Fibroblast of peridontal ligament (primary cell): ENCODE measurements at regions not wholly inside any gene's neighbourhood (a gene's known extent, or its start where the extent isn't known, plus 50 kb on each side); places are given as distances from the start of the nearest gene placed in this dataset.

Source experiments
- DNase-seq: peaks from one replicate; pipeline ENCODE4 v3.0.0-alpha.2; 2010; ENCODE audit errors: extremely low read depth

DNA sequence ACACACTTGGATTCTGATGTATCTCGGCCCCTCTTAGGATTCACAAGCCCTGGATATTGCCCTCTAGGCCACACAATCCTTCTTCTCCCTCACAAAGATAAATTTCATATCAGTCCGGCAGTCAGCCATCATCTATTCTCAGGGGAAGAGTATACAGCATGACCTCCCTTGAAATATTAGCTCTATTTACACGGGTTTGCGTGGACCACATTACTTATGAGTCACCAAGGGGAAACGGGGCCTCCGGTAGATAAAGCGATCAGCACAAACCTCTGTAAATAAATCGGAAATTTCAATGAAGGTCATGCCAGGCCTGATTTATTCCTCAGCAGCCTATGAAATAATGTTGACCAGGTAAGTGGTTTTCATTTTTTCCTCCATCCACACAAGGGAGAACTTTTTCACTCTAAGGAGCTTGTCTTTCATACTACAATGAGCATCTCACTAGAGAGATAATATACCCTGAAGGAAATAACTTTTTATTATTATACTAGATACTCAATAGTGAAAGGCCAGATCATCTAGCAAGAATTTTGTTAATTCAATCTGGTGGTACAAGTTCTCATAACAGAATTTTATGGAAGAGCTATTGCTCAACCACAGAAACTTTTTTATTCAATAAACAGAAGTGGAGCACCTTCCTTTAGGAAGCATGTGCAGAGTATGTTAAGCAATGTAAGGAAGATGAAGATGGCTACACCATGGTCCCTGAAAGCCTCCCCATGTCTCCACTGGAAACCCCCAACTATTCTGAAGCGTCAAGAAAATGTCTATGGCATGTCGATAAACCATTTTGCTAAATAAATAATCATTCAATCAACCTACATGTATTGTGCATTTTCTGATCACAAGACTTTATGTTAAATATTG is 125.2 kb upstream of the PIK3C3 start:
- no peak for DNase-seq

DNA sequence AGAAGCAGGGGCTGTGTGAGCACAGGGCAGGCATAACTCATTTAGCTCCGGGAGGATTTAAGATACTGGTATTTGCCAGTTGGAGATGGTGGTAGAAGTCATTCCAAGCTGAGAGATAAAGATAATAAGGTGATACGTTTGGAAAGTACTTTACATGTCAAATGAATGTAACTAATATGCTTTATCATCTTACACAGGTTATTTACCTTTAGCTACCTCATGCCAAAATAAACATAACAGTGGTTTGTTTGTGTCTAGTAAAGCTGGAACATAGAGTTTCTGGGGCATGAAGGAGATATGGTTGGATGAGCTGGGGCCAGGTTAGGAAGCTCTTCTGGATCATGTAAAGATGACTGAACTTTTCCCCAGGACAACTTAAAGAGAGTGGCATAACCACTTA is 126.9 kb upstream of the PIK3C3 start:
- no peak for DNase-seq

DNA sequence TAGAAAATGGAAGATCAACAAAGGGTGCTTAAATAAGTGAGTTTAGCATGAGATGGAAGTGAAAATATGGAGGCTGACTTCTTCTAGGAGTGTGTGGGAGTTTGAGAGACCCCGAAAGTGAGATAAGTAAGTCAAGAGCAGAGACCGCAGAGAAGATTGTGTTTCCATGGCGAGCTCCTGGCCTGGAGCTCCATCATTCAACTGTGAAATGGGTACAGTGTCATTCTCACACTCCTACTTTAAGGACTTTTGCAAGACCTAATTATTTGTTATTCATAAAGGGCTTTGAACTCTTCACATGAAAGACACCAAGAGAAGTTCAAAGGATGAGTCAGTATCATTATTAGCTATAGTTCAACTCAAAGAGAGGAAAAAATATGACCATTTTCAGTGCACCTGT is 134.2 kb upstream of the PIK3C3 start:
- no peak for DNase-seq

DNA sequence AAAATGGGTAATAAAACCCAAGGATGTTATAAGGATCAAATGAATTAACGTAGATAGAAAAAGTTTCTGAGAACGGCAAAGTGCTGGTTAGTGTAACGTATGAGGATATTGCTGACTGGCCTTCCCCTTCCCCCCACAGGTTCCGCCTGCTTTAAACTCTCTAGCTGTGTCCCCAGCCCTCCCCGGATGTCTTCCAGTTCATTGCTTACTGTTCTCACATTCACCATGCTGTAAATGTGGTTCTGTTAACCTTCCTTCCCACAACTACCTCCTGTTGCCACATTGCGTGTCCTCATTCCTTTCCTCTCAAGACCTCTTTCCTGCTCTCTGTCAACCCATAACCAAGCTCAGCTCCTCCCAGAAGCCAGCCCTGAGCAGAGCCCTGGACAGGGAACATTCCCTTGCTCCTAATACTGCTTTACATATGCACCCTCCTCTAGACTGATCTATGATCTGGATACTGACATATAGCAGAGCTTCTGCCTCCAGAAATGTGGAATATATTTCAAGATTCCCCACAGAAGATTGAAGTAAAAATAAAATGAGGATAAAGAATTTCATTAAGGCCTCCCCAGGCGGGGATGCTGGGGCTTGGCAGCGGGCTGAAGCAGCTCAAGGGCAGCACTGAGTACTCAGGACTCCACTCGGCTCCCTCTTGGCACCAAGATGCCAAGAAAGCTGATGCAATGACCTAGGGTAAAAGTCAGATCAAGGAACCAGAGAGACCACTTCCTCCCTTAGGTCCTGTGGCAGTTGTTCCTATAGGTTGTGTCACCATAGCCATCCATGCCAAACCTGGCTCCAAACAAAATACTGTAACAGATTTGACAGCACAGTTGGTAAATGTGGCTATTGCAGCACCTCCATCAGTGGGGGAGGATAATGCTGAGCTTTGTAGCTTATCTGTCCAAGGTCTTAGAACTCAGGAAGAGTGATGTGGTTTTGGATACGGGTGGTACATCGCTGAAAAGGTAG is 136.4 kb upstream of the PIK3C3 start:
- DNase-seq = no peak

DNA sequence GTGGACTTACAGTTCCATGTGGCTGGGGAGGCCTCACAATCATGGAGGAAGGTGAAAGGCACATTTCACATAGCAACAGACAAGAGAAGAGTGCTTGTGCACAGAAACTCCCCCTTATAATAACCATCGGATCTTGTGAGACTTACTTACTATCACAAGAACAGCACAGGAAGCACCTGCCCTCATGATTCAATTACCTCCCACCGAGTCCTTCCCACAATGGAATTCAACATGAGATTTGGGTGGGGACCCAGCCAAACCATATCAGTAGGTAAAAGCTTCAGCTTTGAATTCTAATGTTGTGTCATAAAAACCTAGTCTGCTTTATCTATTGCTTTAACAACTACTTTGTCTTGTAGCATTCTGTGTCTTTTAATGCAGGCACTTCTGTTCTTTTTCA is 140.4 kb upstream of the PIK3C3 start:
- no peak for DNase-seq

DNA sequence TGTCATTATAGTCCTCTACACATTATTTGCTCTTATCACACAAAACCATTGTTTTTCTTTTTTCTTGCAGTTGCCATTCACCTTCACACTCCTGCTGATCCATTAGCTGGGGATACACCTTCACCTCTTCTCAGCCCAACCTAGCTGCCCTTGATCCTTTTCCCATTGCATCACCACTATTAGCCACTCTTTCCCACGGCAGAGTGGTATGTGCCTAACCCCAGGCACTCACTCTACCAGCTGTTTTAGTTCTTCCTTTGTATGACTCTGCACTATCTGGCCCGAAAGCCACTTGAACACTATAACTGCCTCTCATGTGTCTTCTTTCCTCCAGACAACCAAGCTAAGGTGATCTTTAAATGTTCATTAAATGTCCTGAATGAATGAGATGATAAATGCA is 145.4 kb upstream of the PIK3C3 start:
- no peak for DNase-seq

DNA sequence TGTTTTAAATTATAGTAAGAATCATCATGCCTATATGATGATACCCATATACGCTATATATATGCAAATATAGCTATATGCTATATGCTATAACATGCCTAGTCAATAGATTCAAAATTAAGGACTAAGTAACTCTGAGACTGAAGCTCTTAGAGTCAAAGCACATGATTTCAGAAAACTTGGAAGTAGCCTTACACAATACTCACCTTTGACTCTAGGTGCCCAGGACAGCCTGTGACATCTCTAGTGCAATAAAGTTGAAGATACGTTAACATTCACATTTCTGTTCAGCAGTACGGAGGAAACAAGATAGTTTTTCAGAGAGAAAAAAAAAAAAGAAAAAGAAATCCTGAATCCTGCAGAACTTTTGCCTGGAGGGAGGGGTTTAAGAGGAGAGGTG is 149.7 kb upstream of the PIK3C3 start:
- no peak for DNase-seq

DNA sequence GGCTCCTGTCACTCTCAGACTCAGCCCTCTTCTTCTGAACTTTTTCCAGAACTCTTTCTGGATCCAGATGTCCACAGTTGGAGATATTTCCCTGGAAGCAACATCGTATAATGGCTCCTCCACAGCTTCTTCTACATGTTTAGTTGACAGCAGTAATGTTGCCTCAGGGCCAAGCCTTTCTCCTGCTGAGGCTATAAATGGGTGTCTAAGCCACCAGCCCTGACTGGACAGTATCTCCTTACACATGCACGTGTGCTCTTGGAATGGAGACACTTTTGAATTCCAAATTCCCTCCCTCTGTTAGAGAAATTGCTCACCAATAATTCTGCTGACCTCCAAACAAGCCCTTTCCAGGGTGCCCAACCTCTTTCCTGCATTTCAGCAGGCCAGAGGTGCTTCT is 156.2 kb upstream of the PIK3C3 start:
- no peak for DNase-seq

DNA sequence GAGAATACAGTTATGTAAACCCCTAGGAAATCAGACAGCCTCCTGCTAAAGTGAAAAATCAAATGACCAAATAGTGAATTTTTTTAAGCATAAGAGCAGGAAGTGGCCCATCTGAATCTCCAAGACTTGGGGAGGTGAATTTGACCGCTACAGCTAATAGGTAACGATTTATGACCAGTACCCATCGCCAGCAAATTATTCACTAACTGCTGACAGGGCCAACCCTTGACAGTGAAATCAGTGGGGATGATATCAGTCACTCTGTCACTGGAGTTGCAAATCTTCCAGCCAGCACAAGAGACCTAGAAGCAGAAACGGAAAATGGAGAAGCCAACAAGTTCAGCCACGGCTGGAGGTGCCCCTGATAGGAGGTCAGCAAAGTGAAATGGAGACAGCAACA is 164.3 kb upstream of the PIK3C3 start:
- DNase-seq = no peak

DNA sequence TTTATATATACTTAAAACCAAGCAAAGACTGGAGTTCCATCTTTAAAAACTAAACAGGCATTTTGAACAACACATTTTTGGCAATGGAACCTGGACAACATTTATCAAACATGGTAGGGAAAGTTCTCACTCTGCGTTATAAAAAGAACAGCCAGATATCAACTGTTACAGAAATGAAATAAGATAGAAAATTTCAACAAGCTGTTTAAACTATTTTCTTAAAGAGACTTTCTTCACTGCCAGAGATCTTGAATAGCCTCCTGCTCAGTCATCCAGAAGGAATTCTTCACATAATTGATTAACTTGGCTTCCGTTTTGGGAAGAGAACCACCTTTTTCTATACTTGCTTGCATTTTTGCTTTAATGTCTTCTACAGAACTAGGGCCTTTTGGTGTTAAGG is 166.0 kb upstream of the PIK3C3 start:
- no peak for DNase-seq

DNA sequence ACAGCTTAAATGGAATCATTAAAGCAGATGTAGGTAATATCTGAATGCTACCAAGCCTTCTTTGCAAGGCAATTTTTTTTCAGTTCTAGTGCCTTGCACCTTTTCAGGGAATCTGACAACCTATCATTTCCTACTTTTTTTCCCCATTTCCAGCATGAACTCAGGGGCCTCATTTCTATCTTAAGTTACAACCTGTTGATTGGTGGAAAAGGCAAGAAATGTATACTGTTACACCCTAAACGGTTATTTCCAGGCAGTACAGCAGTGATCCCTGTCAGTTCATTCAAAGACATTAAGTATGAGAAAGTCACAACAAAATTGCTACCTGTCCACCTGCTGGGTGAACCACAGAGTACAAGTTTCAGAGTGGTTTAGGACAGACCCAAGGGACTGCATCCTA is 171.2 kb upstream of the PIK3C3 start:
- DNase-seq = no peak

DNA sequence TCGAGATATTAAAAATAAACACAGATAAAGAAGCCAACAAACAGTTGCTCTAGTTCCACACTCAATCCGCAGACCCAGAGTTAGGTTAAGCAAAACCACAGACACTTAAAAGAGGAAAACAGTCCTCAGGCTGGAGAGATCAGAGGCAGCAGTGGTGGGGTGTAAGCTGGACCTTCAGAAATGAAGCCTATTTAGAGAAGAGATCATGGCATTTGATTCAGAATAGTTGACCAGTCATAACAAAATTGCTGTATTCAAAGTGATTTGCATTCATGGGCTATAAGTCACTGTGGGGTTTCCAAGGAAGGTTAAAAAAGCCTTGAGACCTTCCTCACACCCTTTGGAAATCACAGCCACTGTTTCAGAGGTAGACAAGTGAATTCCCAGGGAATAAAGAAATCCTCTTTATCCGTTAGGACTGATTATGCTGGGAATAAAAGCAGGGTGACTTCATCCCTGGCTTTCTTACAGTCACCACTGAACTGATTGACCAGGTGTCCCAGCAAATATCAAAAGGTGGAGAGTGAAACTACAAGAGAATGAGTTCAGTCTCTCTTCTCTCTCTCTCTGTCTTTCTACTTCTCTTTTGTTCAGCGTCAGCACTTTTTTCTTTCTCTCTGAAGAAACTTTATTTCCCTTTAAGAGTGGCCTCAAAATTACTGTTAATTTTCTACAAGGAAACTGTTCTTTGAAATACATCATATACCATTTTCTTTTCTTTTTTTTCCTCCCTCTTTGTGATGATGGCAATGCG is 171.8 kb upstream of the PIK3C3 start:
- no peak for DNase-seq

DNA sequence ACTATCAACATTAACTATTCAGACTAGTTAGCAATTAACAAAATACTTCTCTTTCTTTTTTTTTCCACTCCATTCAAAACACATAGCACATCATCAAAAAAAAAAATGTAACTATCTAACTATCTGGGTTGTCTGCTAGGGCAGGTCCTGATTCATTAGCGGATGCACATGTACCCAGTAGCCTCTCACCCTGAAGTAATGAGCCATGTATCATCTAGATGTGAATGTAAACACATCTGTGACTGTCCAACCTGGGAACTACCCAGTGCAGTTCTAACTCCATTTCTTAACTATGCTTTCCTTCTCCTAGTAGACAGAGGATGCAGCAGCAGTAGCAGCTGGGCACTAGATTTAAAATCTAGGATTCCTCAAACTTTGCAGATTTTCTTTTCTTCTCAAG is 183.1 kb upstream of the PIK3C3 start:
- no peak for DNase-seq

DNA sequence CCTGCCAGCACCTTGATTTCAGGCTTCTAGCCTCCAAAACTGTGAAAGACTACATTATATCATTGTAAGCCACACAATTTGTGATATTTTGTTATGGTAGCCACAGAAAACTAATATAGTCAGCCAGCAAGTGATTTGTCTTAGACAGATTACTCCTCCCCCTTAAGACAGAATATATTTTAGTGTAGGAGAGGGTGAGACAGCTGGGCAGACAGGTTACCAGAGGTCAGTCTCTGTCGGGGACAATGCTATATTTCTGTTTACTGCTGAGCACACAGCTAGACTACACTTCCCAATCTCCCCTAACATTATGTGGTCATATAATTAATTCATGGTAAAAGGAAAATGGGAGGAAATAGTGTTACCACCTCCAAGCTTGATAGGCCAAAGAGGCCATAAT is 185.8 kb upstream of the PIK3C3 start:
- DNase-seq = no peak

DNA sequence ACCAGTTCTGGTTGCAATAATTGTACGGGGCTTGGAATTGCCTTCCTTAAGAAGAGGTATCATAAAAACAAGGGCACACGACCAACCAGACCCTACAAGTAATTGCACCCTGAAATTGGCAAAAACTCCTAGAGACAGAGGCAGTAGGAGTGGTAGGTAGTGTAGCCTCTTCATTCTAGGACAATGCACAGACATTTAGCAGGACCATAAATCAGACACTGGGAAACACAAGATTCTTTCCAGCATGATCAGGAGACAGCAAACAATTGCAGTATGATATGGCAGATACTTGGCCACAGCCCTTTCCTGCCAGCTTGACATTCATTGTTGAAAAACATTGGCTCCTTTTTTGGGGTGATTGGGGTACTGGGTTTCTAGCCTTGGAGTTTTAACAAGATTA is 186.6 kb upstream of the PIK3C3 start:
- DNase-seq = no peak

DNA sequence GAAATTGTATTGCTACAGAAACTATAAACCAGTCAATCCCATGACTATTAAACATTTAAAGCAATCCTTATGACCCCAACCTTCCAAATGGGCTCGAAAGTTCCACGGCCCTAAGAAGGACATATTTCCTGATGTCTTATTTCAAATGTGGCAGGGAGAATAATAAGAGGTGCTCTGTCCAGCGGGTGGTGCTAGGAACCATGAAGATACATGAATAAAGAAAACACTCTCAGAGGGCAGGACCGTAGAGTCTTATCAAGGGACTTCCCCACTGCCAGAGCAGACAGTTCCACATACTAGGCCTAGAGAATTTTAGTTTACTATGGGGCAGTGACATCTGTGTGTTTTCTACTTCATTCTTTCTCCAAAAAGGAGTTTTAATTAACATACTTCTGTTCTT is 187.1 kb upstream of the PIK3C3 start:
- DNase-seq = peak; percentile 58

DNA sequence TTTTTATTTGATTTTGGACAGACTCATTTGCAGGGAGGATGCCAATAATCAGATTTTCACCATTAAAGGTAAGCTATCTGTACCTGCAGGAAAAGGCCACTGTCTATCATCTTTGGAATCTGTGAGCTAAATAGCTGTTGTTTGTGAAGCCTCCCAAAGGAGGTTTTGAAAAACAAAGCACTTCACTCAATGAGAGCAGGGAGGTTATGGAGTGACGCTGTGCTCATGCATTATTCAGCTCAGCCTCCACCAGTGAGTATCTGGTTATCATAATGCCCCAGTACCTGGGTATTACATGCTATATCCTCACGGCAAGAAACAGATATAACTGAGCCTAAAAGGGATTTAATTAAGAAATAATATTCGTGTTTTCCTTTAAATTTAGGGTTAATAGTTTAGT is 189.6 kb upstream of the PIK3C3 start:
- no peak for DNase-seq

DNA sequence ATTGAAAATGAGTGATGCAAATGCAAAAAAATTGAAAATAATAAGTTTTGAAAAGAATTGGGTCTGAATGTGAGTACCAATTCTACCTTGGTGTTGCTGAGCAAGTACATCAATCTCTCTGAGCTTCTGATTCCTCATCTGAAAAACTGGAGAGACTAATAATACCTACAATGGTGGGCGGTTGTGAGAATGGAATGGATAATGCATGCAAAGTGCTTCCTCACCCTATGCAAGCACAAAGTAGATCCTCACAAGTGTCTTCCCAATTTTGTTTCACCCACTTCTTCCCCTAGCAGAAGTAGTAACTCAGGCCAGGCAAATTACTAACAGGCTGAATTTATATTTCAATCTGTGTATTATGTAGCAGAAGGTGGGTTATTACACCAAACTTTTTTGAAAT is 191.7 kb upstream of the PIK3C3 start:
- no peak for DNase-seq

DNA sequence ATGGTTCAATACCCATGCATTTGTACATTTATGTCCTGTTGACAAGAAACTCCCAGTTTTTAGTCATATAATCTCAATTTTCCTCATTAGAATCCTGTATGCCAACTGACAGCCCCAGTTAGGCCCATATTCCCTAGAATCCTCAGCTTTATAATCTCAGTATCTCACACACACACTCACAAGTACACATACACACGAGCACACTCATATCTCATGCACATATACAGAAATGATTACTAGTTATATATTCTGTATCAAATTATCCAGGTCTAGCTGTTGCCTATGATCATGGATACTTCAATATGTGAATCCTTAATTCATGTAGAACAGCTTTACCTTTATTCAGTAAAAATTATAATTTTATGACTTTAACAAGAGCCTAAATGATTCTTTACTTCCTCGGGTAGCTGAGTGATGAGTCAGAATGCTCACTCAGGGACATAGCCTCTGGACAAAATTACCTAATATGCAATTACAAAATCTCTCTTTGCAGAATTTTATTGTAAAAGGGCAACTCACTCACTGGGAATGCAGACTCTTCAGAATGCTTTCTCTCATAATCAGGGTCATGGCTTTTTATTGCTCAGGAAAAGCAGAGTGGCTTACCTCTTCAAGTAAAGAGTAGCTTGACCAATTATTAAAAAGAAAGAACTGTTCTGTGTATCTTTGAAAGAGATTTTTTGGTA is 193.6 kb upstream of the PIK3C3 start:
- DNase-seq = peak; percentile 88

DNA sequence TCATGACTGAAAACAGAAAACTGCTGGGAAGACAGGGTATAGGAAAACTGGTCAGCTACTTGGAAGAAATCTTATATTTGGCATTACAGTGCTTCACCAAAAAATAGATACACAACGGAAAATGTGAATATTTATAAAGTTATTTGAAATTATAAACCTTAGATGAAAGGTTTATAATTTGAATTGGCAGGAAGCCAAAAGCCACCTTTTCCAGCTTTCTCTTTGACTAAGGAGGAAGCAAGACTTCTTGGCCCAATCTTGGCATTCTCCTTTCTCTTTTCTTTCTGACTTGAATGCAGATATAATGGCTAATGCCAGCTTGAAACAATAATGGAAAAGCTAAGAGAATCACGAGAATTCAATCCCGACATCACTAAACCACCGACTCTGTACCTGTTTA is 196.5 kb upstream of the PIK3C3 start:
- no peak for DNase-seq

DNA sequence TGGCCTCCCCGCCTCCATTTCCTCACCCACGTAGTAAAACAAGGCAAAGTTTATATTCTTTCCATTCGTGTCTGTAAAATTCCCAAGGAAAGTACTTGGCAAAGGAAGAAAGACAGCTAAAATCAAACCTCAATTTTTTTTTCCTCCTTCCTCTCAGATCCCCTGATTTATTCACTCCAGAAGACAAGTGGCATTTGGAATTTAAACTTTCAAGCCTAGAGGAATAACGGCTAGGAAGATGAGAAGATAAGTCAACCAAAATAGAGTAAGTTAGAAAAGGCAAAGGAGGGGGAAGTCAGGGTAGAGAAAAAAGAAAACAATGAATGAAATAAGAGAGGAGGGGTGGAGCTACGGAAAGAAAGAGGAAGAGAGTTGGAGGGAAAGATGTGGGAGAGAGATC is 198.9 kb upstream of the PIK3C3 start:
- DNase-seq = no peak

DNA sequence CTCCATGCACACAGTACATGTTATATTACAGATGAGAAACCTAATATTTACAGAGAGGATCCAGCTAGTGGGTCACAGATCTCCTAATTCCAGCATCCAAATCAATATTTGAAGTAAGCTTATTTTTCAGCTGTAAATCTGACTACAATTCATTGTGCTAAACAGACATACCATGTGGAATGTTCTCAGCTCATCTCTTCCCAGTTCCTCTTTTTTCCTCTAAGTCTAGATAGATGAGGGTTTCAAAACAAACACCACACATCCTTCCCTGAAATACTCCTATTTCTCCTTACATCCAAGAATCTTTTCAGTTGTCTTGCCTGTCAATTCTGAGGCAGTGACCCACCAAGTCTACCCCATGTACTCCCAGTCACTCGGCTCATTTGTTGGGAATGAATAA is 200.7 kb upstream of the PIK3C3 start:
- no peak for DNase-seq
